ENCODE measurements at regions not wholly inside any gene's neighbourhood (a gene's known extent, or its start where the extent isn't known, plus 50 kb on each side); places are given as distances from the start of the nearest gene placed in this dataset.

GRCh38 chr3:181040030-181040429, 50.5 kb upstream of the DNAJC19 start:
- no peak for TF ChIP-seq CTCF (IDR thresholded peaks at IDR 0.05)
- peaks cover 25% of the 10 kb centered on the region for H3K9me3 Mint-ChIP-seq
- H3K27me3 Mint-ChIP-seq (ENCODE audit: low read depth, poor library complexity) = no peaks in the 10 kb centered on the region
- no peaks in the 10 kb centered on the region for H3K36me3 Mint-ChIP-seq (ENCODE audit: low read depth)
- H3K4me3 Mint-ChIP-seq = no peak overlapping the region
- no peak for DNase-seq
- no peak overlapping the region for H3K27ac Mint-ChIP-seq
- H3K4me1 Mint-ChIP-seq = no peaks in the 10 kb centered on the region
